ENCODE measurements at regions not wholly inside any gene's neighbourhood (a gene's known extent, or its start where the extent isn't known, plus 50 kb on each side); places are given as distances from the start of the nearest gene placed in this dataset.

DNA sequence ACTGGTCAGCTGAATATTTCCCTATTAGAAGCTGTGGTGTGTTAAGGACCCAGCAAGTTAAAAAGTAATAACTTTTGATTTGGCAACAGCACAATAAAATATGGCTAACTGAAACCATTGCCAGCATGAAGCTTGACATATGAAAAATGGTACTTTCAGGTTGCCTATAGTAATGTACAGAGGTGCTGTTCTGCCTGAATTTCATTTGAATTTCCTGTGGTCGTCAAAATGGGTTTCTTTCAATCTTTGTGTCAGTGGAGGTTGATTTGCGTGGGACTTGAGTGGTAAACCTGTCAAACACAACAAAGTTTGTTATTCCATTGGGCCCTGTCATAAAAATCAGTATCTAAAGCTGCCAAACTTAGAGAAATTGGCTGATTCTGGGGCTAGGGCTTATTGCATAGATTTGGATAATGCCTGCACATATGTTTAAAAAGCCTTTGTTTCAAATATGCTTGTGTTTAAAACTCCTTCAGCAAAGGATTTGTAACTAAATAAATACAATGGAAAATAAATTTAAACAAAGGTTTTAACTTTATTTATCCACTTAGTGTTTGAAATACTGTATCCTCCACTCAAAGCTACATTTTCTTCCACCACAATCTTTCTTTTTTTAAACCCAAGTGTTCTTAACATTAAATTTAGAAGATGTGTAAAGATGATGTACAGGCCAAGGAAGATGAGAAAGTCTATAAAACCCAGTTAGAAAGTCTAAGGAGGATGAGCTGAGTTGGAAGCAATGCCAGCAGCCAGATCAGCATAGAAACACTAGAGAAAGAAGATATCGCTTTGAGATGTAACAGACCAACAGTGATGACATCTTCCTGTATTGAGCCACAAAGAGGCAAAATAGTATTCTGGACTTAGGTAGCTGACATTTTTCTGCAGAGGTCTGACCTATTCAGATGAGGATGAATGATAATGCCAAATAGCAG, 134.8 kb upstream of the GIMD1 start:
- no peaks in the 10 kb centered on the region for H3K4me1 Mint-ChIP-seq (ENCODE audit: low read depth, unreplicated experiment)
- H3K4me3 Mint-ChIP-seq (ENCODE audit: unreplicated experiment) = no peak overlapping the region
- no peak for TF ChIP-seq CTCF (IDR thresholded peaks at IDR 0.05; ENCODE audit: insufficient read depth in 1 of 2, low read depth in 1 of 2, low read length in 1 of 2, severe bottlenecking in 1 of 2, unreplicated experiment in 1 of 2)
- BruUV-seq (replicated peaks) = no TSS peak
- H3K36me3 Mint-ChIP-seq (ENCODE audit: insufficient read depth, unreplicated experiment) = no peaks in the 10 kb centered on the region
- H3K27ac Mint-ChIP-seq (ENCODE audit: unreplicated experiment) = no peak overlapping the region
- no peaks in the 10 kb centered on the region for H3K27me3 ChIP-seq (replicated peaks; ENCODE audit: control insufficient read depth, insufficient read depth, low read length)
- DNase-seq = no peak
- ChIA-PET CTCF (no interaction called here), POLR2A (no interaction called here)
- H3K9me3 ChIP-seq = no peaks in the 10 kb centered on the region
- no peak overlapping the region for H3K4me3 ChIP-seq (ENCODE audit: low read depth, low read length)
- H3K9me3 Mint-ChIP-seq (ENCODE audit: unreplicated experiment) = peaks cover 23% of the 10 kb centered on the region
- no peaks in the 10 kb centered on the region for H3K36me3 ChIP-seq (ENCODE audit: control insufficient read depth, insufficient read depth, low read length)
- intact Hi-C loops (cut with micrococcal nuclease; ENCODE audit: unreplicated experiment) = loop anchor here (10.0 kb wide), 1 partner anchor 301 kb away; no protein-coding TSS in a partner anchor
- no peaks in the 10 kb centered on the region for H3K27me3 Mint-ChIP-seq (ENCODE audit: insufficient read depth, unreplicated experiment)
- peaks cover 6% of the 10 kb centered on the region; the same call in 1 of the 2 replicates for H3K4me1 ChIP-seq

GRCh38 chr4:106502106-106502699, 133.6 kb upstream of the GIMD1 start:
- Mint-ChIP-seq H3K4me3 (ENCODE audit: unreplicated experiment) (no peak overlapping the region), H3K4me1 (ENCODE audit: low read depth, unreplicated experiment) (no peaks in the 10 kb centered on the region), H3K27ac (ENCODE audit: unreplicated experiment) (no peak overlapping the region), H3K27me3 (ENCODE audit: insufficient read depth, unreplicated experiment) (no peaks in the 10 kb centered on the region), H3K9me3 (ENCODE audit: unreplicated experiment) (peaks cover 23% of the 10 kb centered on the region), H3K36me3 (ENCODE audit: insufficient read depth, unreplicated experiment) (no peaks in the 10 kb centered on the region)
- peak; percentile 16 to 34 for TF ChIP-seq CTCF (IDR thresholded peaks at IDR 0.05; ENCODE audit: insufficient read depth in 1 of 2, low read depth in 1 of 2, low read length in 1 of 2, severe bottlenecking in 1 of 2, unreplicated experiment in 1 of 2)
- ChIA-PET CTCF (no interaction called here), POLR2A (no interaction called here)
- Histone ChIP-seq H3K4me3 (ENCODE audit: low read depth, low read length) (no peak overlapping the region), H3K9me3 (no peaks in the 10 kb centered on the region), H3K4me1 (peaks cover 6% of the 10 kb centered on the region; the same call in 1 of the 2 replicates), H3K27me3 (replicated peaks; ENCODE audit: control insufficient read depth, insufficient read depth, low read length) (no peaks in the 10 kb centered on the region), H3K36me3 (ENCODE audit: control insufficient read depth, insufficient read depth, low read length) (no peaks in the 10 kb centered on the region)
- peak; percentile 28 to 53 for DNase-seq
- intact Hi-C loops (cut with micrococcal nuclease; ENCODE audit: unreplicated experiment) = loop anchor here (1.0 to 10.0 kb wide), 3 partner anchors 133 to 303 kb away; no protein-coding TSS in a partner anchor
- no TSS peak for BruUV-seq (replicated peaks)

GRCh38 chr4:106497271-106497670, 128.7 kb upstream of the GIMD1 start:
- no peak for TF ChIP-seq CTCF (IDR thresholded peaks at IDR 0.05; ENCODE audit: insufficient read depth in 1 of 2, low read depth in 1 of 2, low read length in 1 of 2, severe bottlenecking in 1 of 2, unreplicated experiment in 1 of 2)
- Mint-ChIP-seq H3K4me3 (ENCODE audit: unreplicated experiment) (no peak overlapping the region), H3K27ac (ENCODE audit: unreplicated experiment) (no peak overlapping the region), H3K36me3 (ENCODE audit: insufficient read depth, unreplicated experiment) (no peaks in the 10 kb centered on the region), H3K4me1 (ENCODE audit: low read depth, unreplicated experiment) (no peaks in the 10 kb centered on the region), H3K9me3 (ENCODE audit: unreplicated experiment) (peaks cover 14% of the 10 kb centered on the region), H3K27me3 (ENCODE audit: insufficient read depth, unreplicated experiment) (no peaks in the 10 kb centered on the region)
- Histone ChIP-seq H3K4me3 (ENCODE audit: low read depth, low read length) (no peak overlapping the region), H3K27me3 (replicated peaks; ENCODE audit: control insufficient read depth, insufficient read depth, low read length) (no peaks in the 10 kb centered on the region), H3K9me3 (no peaks in the 10 kb centered on the region), H3K4me1 (peaks cover 6% of the 10 kb centered on the region), H3K36me3 (ENCODE audit: control insufficient read depth, insufficient read depth, low read length) (no peaks in the 10 kb centered on the region)
- intact Hi-C loops (cut with micrococcal nuclease; ENCODE audit: unreplicated experiment) = no loop called here
- POLR2A ChIA-PET = no interaction called here
- CTCF ChIA-PET = no interaction called here
- no TSS peak for BruUV-seq (replicated peaks)
- no peak for DNase-seq

Data from Caco-2 (cell line).